GM18861 (cell line): ENCODE measurements at regions not wholly inside any gene's neighbourhood (a gene's known extent, or its start where the extent isn't known, plus 50 kb on each side); places are given as distances from the start of the nearest gene placed in this dataset.
"Not testable (repeated sequence)": the region's sequence is repeated elsewhere in the genome, so short reads cannot be mapped to it uniquely, and the experiment has no call there.

Experiments
- ATAC-seq: cut with Tn5 transposase; IDR thresholded peaks from one replicate; pipeline ENCODE4 v1.9.1; 2021; ENCODE audit not compliant: unreplicated experiment

GRCh38 chr13:81639984-81640582 is 1299.2 kb upstream of the SPRY2 start:
- no peak for ATAC-seq

DNA sequence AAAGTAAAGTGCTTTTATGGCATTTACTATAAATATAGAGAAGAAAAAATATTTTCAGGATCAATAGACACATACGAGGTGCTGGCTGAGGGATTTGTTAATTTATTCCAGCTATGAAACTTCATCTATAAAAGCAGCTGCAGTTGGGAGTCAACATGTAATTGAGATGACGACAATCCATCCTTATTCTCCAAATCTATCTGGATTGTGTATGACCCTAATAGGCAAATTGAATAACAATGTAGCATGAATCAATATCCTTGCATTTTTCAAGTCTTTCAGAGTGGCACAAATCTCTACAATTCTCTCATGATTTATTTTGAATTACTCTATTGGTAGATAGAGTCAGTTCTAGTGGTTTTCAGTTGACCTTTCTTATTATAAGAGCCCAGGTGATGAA is 1296.5 kb upstream of the SPRY2 start:
- ATAC-seq, result no peak

DNA sequence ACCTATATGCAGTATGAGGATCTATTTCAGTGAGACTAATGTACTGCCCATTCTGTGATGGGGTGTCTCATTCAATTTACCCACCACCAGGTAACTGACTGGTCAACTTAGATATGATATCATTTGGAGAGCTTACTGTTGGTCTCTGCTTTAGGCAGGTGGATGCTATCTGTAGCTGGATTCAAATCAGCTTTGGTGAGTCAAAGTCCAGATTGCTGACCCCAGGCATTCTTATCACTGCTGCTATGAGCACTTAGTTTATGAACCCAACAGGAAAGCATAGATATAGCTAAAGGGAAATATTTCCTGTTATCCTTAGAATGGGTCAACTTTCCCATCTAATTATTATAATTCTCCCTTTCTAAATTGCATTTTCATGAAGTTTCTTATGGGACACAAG is 1295.2 kb upstream of the SPRY2 start:
- no peak for ATAC-seq

DNA sequence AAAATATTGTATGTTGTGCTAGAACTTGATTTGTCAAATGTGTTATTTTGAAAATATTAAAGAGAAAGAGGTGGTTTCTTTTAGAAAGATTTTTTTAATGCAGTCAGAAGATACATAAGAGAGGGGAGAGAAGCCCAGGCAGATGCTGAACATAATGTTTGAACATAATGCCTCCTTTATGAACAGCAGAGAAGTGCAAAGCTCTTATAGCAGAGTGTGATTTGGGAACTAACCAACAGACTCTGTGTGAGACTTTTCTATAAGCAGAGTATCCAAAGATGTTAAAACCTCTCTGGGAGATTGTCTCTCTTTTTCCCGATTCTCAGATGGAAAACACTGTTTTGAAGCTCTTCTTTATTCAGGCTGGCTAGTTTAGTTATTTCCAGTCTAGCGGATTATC is 1274.1 kb upstream of the SPRY2 start:
- no peak for ATAC-seq

- no peak for ATAC-seq
Observed at GRCh38 chr13:81610644-81611043, 1269.7 kb upstream of the SPRY2 start.

GRCh38 chr13:81609335-81609734 is 1268.4 kb upstream of the SPRY2 start:
- ATAC-seq, result peak; percentile 52

- ATAC-seq, result no peak
Observed at GRCh38 chr13:81606074-81606473, 1265.1 kb upstream of the SPRY2 start.

- no peak for ATAC-seq
Observed at GRCh38 chr13:81602241-81602640, 1261.3 kb upstream of the SPRY2 start.

- ATAC-seq, result no peak
Observed at GRCh38 chr13:81597101-81597500, 1256.2 kb upstream of the SPRY2 start.

GRCh38 chr13:81596224-81596753 is 1255.4 kb upstream of the SPRY2 start:
- no peak for ATAC-seq

DNA sequence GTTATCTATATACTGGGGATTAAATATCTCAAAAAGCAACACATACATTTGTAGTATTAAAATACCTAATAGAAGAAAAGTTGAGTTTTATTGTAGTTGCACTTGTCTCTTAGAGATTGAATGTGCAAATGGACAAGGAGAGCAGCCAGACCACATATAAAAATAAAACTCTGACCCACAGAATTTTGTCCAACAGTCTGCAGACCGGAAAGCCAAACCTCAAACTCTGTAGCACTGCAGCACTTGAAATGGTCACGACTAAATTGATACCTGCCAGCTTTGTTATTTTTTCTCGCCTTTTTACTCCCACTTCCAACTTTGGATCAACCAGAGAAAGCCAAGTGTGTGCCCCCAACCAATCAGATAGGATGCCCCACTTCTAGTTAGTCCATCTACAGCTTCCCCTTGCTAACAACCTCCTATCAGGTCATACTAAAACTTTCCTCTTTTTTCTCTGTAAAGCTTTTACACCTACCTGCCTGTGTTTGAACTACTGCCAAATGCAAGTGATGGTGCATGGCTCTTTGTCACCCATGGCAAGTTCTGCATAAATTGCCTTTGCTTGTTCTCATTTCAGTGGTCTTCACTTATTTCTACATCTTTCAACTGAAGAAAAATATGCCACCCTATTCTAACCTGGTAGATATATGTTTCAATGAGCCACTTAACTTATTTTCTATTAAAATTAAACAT is 1250.7 kb upstream of the SPRY2 start:
- no peak for ATAC-seq

GRCh38 chr13:81582381-81582780 is 1241.5 kb upstream of the SPRY2 start:
- no peak for ATAC-seq

DNA sequence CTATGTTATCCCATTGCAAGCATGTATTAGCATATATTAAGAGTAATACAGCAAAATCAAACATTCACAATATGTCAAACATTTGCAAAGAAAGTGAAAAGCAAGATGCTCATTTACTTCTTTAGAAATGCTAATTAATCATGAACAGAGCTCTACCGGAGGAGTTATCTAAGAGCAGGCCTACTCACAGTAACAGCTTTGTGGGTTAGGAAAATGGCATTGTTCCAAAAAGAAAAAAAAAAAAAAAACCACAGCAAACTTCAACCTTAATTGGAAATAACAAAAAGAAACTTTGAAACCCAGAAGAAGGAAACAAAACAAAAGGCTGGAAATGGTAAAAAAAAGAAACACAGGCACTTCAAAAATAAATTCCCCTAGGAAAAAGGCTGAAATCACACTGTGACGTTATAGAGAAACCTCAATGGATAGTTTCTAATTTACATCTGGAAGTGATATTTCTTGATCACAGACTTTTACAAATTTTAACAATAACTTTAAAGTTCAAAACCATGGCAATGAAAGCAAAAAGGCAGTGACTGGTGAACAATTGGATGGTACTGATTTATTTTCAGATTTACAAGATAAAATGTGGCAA is 1236.8 kb upstream of the SPRY2 start:
- no peak for ATAC-seq

DNA sequence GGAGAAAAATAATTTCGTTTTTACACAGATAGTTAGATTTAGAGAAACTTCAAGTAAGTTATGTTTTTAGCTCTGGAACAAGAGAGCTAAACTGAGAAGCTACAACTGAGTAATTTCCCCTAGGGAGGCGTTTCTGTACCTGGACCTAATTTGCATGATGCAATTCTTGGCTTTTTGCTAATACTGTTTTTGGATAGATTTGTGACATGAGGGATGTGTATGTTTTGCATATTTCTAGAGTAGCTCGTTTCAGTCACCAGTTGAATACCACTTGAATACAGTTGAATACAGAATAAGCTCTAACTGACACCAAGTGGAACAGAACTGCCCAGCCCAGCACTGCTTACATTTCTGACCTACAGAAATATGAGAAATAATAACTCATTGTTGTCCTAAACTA is 1227.9 kb upstream of the SPRY2 start:
- peak; percentile 67 for ATAC-seq

- no peak for ATAC-seq
Observed at GRCh38 chr13:81565849-81566248, 1224.9 kb upstream of the SPRY2 start.

DNA sequence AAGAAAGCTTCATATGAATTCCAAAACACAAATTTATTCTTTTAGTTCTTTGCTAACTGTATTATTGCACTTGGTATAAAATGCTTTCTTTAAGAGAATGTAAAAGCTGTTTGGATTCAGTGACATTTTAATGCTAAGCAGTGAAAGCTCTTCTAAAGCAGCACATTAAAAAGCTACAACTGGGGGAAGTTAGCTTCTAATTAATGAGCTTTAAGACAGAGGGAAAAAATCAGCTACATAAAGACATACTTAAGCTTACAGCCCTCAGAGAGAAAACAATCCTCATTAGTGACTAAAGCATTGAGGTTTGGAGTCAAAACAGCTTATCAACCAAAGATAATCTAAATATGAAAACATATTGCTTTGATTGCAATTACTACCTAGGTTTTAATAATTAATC is 1222.2 kb upstream of the SPRY2 start:
- ATAC-seq, result no peak

GRCh38 chr13:81562598-81562997 is 1221.7 kb upstream of the SPRY2 start:
- no peak for ATAC-seq

- no peak for ATAC-seq
Observed at GRCh38 chr13:81551036-81551435, 1210.1 kb upstream of the SPRY2 start.

DNA sequence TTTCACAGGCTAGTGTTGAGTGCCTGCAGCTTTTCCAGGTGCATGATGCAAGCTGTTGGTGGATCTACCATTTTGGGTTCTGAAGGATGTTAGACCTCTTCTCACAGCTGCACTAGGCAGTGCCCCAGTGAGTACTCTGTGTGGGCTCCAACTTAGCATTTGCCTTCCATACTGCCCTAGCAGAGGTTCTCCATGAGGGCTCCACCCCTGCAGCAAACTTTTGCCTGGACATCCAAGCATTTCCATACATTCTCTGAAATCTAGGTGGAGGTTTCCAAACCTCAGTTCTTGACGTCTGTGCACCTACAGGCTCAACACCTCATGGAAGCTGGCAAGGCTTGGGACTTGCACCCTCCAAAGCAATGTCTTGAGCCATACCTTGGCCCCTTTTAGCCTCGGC is 1205.4 kb upstream of the SPRY2 start:
- not testable (repeated sequence) for ATAC-seq

DNA sequence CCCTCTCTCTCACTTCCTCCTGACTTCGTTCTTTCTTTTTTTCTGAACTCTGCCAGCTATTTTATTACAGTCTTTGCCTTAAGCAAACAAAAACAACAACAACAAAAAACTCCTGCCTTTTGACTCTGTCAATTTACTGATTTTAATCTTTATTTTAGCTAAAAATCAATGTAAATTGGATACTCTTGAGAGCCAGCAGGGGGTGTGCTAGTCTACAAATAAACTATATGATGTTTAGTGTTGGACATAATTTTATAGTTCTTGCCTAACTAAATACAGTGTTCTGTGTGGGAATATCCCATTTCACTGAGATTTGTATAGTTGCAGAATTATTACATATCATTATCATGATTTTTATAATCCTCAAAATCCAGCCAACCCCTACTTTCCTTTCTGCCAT is 1199.9 kb upstream of the SPRY2 start:
- ATAC-seq, result no peak

DNA sequence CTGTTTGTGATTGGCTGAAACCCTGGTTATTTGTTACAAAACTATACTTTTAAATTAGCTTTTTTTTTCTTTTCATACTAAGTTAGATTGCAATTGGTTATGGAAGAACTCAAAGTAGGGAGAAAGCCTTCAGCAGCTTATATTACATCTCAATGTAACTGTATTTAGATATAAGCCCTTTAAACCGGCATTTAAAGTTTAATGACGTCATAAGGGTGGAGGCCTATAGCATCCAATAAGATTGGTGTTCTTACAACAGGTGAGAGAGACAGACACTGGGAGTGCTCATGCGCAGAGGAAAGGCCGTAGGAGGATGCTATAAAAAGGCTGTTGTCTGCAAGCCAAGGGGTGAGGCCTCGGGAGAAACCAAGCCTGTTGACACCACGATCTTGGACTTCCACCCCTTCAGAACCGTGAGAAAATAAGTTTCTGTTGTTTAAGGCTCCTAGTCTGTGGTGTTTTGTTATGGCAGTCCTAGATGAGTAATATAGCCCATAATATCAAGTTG is 1198.8 kb upstream of the SPRY2 start:
- no peak for ATAC-seq

GRCh38 chr13:81498969-81499368 is 1158.0 kb upstream of the SPRY2 start:
- no peak for ATAC-seq
